Spleen (tissue), 7 donors: ENCODE measurements at regions not wholly inside any gene's neighbourhood (a gene's known extent, or its start where the extent isn't known, plus 50 kb on each side); places are given as distances from the start of the nearest gene placed in this dataset.

Experiments used
- POLR2A ChIP-seq, 3 donors: fragments of 450-650 bp; IDR thresholded peaks; one replicate each; pipeline ENCODE4 v1.5.1; 2017; ENCODE audit warnings: antibody characterized with exemption in 3 of 3, mild to moderate bottlenecking in 1 of 3
- POLR2AphosphoS5 ChIP-seq, 3 donors: sonication (generic); formaldehyde crosslinking; IDR thresholded peaks; one replicate each; pipeline ENCODE4 v1.5.1; 2017; ENCODE audit warnings: antibody characterized with exemption in 3 of 3
- TF ChIP-seq, protein P1 (sequence below), 11 experiments: fragments of 200-600 bp in 7 of 11; fragments of 450-650 bp in 4 of 11; sonication (generic) in 4 of 11; IDR thresholded peaks in 8 of 11; conservative IDR thresholded peaks in 3 of 11; 1 replicate in 7 of 11; 2 replicates in 4 of 11; pipeline versions ENCODE4 v1.4.0 to v1.8.0; 2016 to 2021; ENCODE audit warnings: antibody characterized with exemption in 11 of 11, inconsistent platforms in 4 of 11, mild to moderate bottlenecking in 1 of 11
- donor health status: DM: no; HTN: no; CAD: no; lungs with moderate emphysema.
- donor health status: DM: no; HTN: no; CAD: no.
- donor health status: DM: no; HTN: no; CAD: no.

DNA sequence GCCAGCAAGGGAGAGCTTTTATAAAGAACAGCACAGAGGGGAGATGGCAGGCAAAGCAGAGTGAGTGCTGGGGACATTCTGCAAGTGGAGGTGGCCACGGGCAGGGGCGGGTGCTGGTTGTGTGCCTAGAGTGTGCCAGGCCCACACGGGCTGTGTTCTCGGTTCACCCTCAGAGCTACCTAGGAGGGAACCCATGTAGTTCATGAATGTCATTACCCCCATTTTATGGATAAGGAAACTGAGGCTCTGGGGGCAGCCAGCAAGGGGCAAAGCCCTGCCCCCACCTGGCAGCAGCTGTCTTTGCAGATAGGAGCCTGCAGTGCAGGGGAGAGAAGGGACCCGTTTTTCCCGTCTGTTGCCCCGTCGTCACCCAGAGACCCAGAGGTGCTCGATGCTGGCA is 85.2 kb upstream of the NCOR2 start:
- TF ChIP-seq POLR2A (IDR thresholded peaks at IDR 0.05): no peak
- TF ChIP-seq, protein P1, sequence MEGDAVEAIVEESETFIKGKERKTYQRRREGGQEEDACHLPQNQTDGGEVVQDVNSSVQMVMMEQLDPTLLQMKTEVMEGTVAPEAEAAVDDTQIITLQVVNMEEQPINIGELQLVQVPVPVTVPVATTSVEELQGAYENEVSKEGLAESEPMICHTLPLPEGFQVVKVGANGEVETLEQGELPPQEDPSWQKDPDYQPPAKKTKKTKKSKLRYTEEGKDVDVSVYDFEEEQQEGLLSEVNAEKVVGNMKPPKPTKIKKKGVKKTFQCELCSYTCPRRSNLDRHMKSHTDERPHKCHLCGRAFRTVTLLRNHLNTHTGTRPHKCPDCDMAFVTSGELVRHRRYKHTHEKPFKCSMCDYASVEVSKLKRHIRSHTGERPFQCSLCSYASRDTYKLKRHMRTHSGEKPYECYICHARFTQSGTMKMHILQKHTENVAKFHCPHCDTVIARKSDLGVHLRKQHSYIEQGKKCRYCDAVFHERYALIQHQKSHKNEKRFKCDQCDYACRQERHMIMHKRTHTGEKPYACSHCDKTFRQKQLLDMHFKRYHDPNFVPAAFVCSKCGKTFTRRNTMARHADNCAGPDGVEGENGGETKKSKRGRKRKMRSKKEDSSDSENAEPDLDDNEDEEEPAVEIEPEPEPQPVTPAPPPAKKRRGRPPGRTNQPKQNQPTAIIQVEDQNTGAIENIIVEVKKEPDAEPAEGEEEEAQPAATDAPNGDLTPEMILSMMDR (IDR thresholded peaks at IDR 0.05 in 8 of 11, conservative IDR thresholded peaks at IDR 0.05 in 3 of 11): no peak
- no peak for TF ChIP-seq POLR2AphosphoS5 (IDR thresholded peaks at IDR 0.05)
